GM12878 (cell line): ENCODE measurements at regions not wholly inside any gene's neighbourhood (a gene's known extent, or its start where the extent isn't known, plus 50 kb on each side); places are given as distances from the start of the nearest gene placed in this dataset.

Experiments
- ATAC-seq: fragments of 200-7000 bp; cut with Tn5 transposase; 3 replicates; pipeline ENCODE4 v1.9.1; 2020; ENCODE audit warnings: mild to moderate bottlenecking, moderate library complexity
- BruUV-seq: library from RNA; stranded (reverse); fragments of 400-500 nt; replicated peaks from 2 replicates; lab custom pipeline; 2021; lab: Mats Ljungman, UMichigan
- CTCF ChIA-PET: fragments of 300-600 bp; sonication (Branson Sonifier 250); formaldehyde crosslinking; extraction: SDS; loops from one replicate; lab custom pipeline; 2021; ENCODE audit warnings: inconsistent platforms; lab: Yijun Ruan, JAX
- POLR2A ChIA-PET: fragments of 350-600 bp; formaldehyde crosslinking; extraction: SDS; loops from one replicate; lab custom pipeline; 2021; ENCODE audit warnings: inconsistent platforms; lab: Charles Lee
- RAD21 ChIA-PET: fragments of 300-600 bp; sonication (Branson Sonifier 250); formaldehyde crosslinking; loops from one replicate; lab custom pipeline; 2023; ENCODE audit warnings: antibody characterized with exemption; ENCODE audit not compliant: unreplicated experiment; lab: Charles Lee
- SMC1A ChIA-PET: fragments of 300-600 bp; sonication (Branson Sonifier 250); formaldehyde crosslinking; loops from one replicate; lab custom pipeline; 2023; ENCODE audit not compliant: unreplicated experiment, uncharacterized antibody; lab: Charles Lee
- DNase-seq: peaks from one replicate; pipeline ENCODE4 v3.0.0-alpha.2; 2011; ENCODE audit warnings: low read depth, low spot score
- FAIRE-seq: peaks from 3 replicates; lab custom pipeline; 2011; peaks lifted over from hg19 to GRCh38; lab: Jason Lieb, UNC
- H2AFZ ChIP-seq: 2 replicates; pipeline ENCODE4 v1.6.0; 2011; ENCODE audit warnings: low read depth, low read length, control low read depth; ENCODE audit not compliant: control insufficient read depth
- H3K27ac ChIP-seq: 2 replicates; pipeline ENCODE4 v1.5.1; 2011; ENCODE audit warnings: control low read depth; ENCODE audit not compliant: control insufficient read depth, insufficient read depth
- H3K27me3 ChIP-seq, 2 experiments: replicated peaks in 1 of 2; 2 replicates each; pipeline versions ENCODE4 v1.6.0 to v1.6.1; 2011; ENCODE audit warnings: low read length in 1 of 2; ENCODE audit not compliant: control insufficient read depth in 2 of 2, insufficient read depth in 2 of 2
- H3K36me3 ChIP-seq, 2 experiments: 2 replicates each; pipeline ENCODE4 v1.5.1; 2011; ENCODE audit warnings: low read length in 1 of 2; ENCODE audit not compliant: control insufficient read depth in 2 of 2, insufficient read depth in 2 of 2
- H3K4me1 ChIP-seq: 2 replicates; pipeline ENCODE4 v1.6.1; 2011; ENCODE audit warnings: mild to moderate bottlenecking, low read length, moderate library complexity, mixed read lengths; ENCODE audit not compliant: control insufficient read depth, insufficient read depth
- H3K4me2 ChIP-seq: 2 replicates; pipeline ENCODE4 v1.6.0; 2011; ENCODE audit warnings: control low read depth; ENCODE audit not compliant: control insufficient read depth, insufficient read depth
- H3K4me3 ChIP-seq: fragments of 200-600 bp; sonication (generic); 2 replicates; pipeline ENCODE4 v1.5.1; 2016
- H3K79me2 ChIP-seq: 2 replicates; pipeline ENCODE4 v1.6.0; 2011; ENCODE audit warnings: low read length; ENCODE audit not compliant: control insufficient read depth, insufficient read depth
- H3K9ac ChIP-seq: 2 replicates; pipeline ENCODE4 v1.8.0; 2011; ENCODE audit warnings: low read length, control low read depth, mixed read lengths; ENCODE audit not compliant: control insufficient read depth, insufficient read depth
- H3K9me3 ChIP-seq: replicated peaks from 3 replicates; pipeline ENCODE4 v1.5.1; 2011; ENCODE audit warnings: mild to moderate bottlenecking, low read length; ENCODE audit not compliant: control insufficient read depth, insufficient read depth
- H4K20me1 ChIP-seq: 2 replicates; pipeline ENCODE4 v1.6.0; 2011; ENCODE audit not compliant: control insufficient read depth, insufficient read depth
- ATF2 ChIP-seq: IDR thresholded peaks from 2 replicates; pipeline ENCODE4 v1.6.1; 2012; ENCODE audit warnings: low read length, inconsistent platforms
- ESRRA ChIP-seq: IDR thresholded peaks from 2 replicates; pipeline ENCODE4 v1.6.1; 2012; ENCODE audit warnings: mild to moderate bottlenecking, low read length, improper control_type of control experiment
- ETV6 ChIP-seq, 2 experiments: fragments of 450-650 bp in 1 of 2; IDR thresholded peaks in 1 of 2; conservative IDR thresholded peaks in 1 of 2; 2 replicates each; pipeline ENCODE4 v1.6.1; 2014; ENCODE audit warnings: antibody characterized with exemption in 1 of 2, borderline replicate concordance in 1 of 2, low read depth in 1 of 2, mild to moderate bottlenecking in 1 of 2, moderate library complexity in 1 of 2
- FOXK2 ChIP-seq: fragments of 450-650 bp; IDR thresholded peaks from 2 replicates; pipeline ENCODE4 v1.6.1; 2017; ENCODE audit warnings: mild to moderate bottlenecking, moderate library complexity
- FOXM1 ChIP-seq: IDR thresholded peaks from 2 replicates; pipeline ENCODE4 v1.6.1; 2012; ENCODE audit warnings: low read depth, mild to moderate bottlenecking, inconsistent platforms, low read length, moderate library complexity
- HDAC6 ChIP-seq: fragments of 200-600 bp; sonication (generic); IDR thresholded peaks from one replicate; pipeline ENCODE4 v1.8.0; 2017; ENCODE audit warnings: antibody characterized with exemption; ENCODE audit not compliant: unreplicated experiment
- IRF5 ChIP-seq: fragments of 450-650 bp; IDR thresholded peaks from 2 replicates; pipeline ENCODE4 v1.6.1; 2017; ENCODE audit warnings: borderline replicate concordance
- NFYB ChIP-seq: IDR thresholded peaks from 2 replicates; pipeline ENCODE4 v1.6.1; 2011; ENCODE audit warnings: low read depth, mild to moderate bottlenecking, low read length, improper control_type of control experiment, moderate library complexity; ENCODE audit not compliant: insufficient read depth
- POLR2AphosphoS5 ChIP-seq: IDR thresholded peaks from 2 replicates; pipeline ENCODE4 v1.6.1; 2011; ENCODE audit warnings: mild to moderate bottlenecking, low read length, inconsistent platforms
- REST ChIP-seq: IDR thresholded peaks from 2 replicates; pipeline ENCODE4 v1.6.1; 2012; ENCODE audit warnings: mild to moderate bottlenecking, low read depth, low read length
- STAT1 ChIP-seq: fragments of 450-650 bp; conservative IDR thresholded peaks from 2 replicates; pipeline ENCODE4 v1.6.1; 2014; ENCODE audit warnings: antibody characterized with exemption, mild to moderate bottlenecking
- YY1 ChIP-seq: IDR thresholded peaks from 2 replicates; pipeline ENCODE4 v1.6.1; 2011; ENCODE audit warnings: low read depth, mild to moderate bottlenecking, low read length
- ZBTB33 ChIP-seq: fragments of 450-650 bp; IDR thresholded peaks from 2 replicates; pipeline ENCODE4 v1.6.1; 2017; ENCODE audit warnings: mild to moderate bottlenecking
- ZNF207 ChIP-seq: fragments of 450-650 bp; IDR thresholded peaks from 2 replicates; pipeline ENCODE4 v1.6.1; 2014; ENCODE audit warnings: antibody characterized with exemption, mild to moderate bottlenecking, borderline replicate concordance
- ZNF217 ChIP-seq: fragments of 450-650 bp; IDR thresholded peaks from 2 replicates; pipeline ENCODE4 v1.6.1; 2017; ENCODE audit warnings: antibody characterized with exemption, mild to moderate bottlenecking
- WGBS: methylation state at CpG from one replicate; pipeline ENCODE4 v1.1.6; 2016; ENCODE audit warnings: low lambda C conversion rate; ENCODE audit not compliant: insufficient replicate concordance, insufficient coverage; ENCODE audit errors: missing lambda C conversion rate; 5-methylcytosine and 5-hydroxymethylcytosine counted together
- in situ Hi-C: fragments of 300-500 bp; cut with MboI; formaldehyde crosslinking; loops from 9 replicates; pipeline ENCODE4 v1.14.3; 2018; ENCODE audit warnings: mixed read lengths
- intact Hi-C: fragments of 100-400 bp; cut with micrococcal nuclease; formaldehyde crosslinking; loops from one replicate; pipeline ENCODE4 v1.14.2; 2022; ENCODE audit not compliant: unreplicated experiment

- ATAC-seq, result no peak
- 62% methylated on average over 35 of the region's 38 CpGs for WGBS
- in situ Hi-C loops, result no loop called here
- POLR2A ChIA-PET, result no interaction called here
- Histone ChIP-seq H3K4me1 (no peaks in the 10 kb centered on the region), H3K27me3 (no peaks in the 10 kb centered on the region), H4K20me1 (no peaks in the 10 kb centered on the region), H2AFZ (no peak overlapping the region), H3K9ac (no peak overlapping the region), H3K4me3 (no peak overlapping the region), H3K4me2 (no peak overlapping the region), H3K9me3 (no peaks in the 10 kb centered on the region; the same call in 2 of the 3 replicates), H3K27ac (no peak overlapping the region), H3K36me3 (no peaks in the 10 kb centered on the region), H3K79me2 (no peaks in the 10 kb centered on the region)
- FAIRE-seq, result no peak
- intact Hi-C loops, result no loop called here
- BruUV-seq, result no TSS peak
- RAD21 ChIA-PET, result no interaction called here
- CTCF ChIA-PET, result no interaction called here
- SMC1A ChIA-PET, result no interaction called here
- no peak for DNase-seq
- no peak for TF ChIP-seq POLR2AphosphoS5
- TF ChIP-seq ATF2, result no peak
- no peak for TF ChIP-seq ETV6 (conservative IDR thresholded peaks at IDR 0.05 in 1 of 2, IDR thresholded peaks at IDR 0.05 in 1 of 2; ENCODE audit: borderline replicate concordance in 1 of 2, low read depth in 1 of 2)
- TF ChIP-seq ZNF207, result no peak
- no peak for TF ChIP-seq REST
- no peak for TF ChIP-seq HDAC6
- TF ChIP-seq ESRRA, result no peak
- TF ChIP-seq IRF5, result no peak
- TF ChIP-seq NFYB, result no peak
- TF ChIP-seq FOXK2, result no peak
- no peak for TF ChIP-seq YY1
- TF ChIP-seq STAT1, result no peak
- TF ChIP-seq ZBTB33, result no peak
- TF ChIP-seq ZNF217, result no peak
- no peak for TF ChIP-seq FOXM1
Observed at GRCh38 chr6:170049641-170050561, 241.0 kb downstream of the DLL1 start.
